ENCODE measurements at regions not wholly inside any gene's neighbourhood (a gene's known extent, or its start where the extent isn't known, plus 50 kb on each side); places are given as distances from the start of the nearest gene placed in this dataset.

- Mint-ChIP-seq H3K4me3 (no peak overlapping the region), H3K4me1 (peaks cover 13% of the 10 kb centered on the region), H3K27ac (no peak overlapping the region), H3K36me3 (ENCODE audit: low read depth) (no peaks in the 10 kb centered on the region), H3K9me3 (no peaks in the 10 kb centered on the region), H3K27me3 (peaks cover 16% of the 10 kb centered on the region)
- ChIA-PET POLR2A (no interaction called here), CTCF (no interaction called here)
- no peak for DNase-seq
Measured at GRCh38 chr6:165835410-165835851, 172.4 kb upstream of the PDE10A start.

DNA sequence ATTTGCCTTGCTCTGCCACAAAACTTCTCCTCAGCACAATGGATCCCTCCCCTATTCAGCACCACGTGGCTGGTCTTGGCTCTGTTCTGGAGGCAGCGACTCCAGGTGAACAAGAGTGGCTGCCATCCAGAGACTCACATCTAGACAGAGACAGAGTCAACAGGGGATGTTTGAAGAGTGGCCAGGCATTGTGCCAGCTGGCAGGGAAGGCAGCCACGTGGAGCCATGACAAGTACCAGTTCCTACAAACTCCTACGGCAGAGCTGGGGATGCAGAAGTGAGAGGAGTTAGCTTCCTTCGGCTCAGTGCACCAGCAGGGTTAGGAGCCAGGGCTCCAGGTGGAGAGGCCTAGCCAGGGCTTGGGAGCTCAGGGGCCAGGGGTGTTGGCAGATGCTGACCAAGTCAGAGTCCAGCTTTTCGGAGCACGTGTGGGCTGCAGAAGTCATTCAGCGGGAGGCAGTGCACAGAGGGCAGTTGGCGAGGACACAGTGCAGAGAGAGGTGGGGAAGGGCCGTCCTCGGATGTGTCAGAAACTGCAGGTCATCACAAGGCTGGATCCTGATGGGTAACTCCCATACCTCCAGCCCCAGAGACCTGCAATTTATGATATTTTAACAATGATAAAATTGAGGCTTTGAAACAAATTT lies 171.7 kb upstream of the PDE10A start:
- Mint-ChIP-seq H3K27ac (no peak overlapping the region), H3K27me3 (peaks cover 16% of the 10 kb centered on the region), H3K4me3 (no peak overlapping the region), H3K9me3 (no peaks in the 10 kb centered on the region), H3K4me1 (peaks cover 13% of the 10 kb centered on the region), H3K36me3 (ENCODE audit: low read depth) (no peaks in the 10 kb centered on the region)
- ChIA-PET POLR2A (no interaction called here), CTCF (no interaction called here)
- DNase-seq, result no peak

- Mint-ChIP-seq H3K27ac (no peak overlapping the region), H3K9me3 (no peaks in the 10 kb centered on the region), H3K4me3 (no peak overlapping the region), H3K27me3 (peaks cover 16% of the 10 kb centered on the region), H3K36me3 (ENCODE audit: low read depth) (no peaks in the 10 kb centered on the region), H3K4me1 (peaks cover 13% of the 10 kb centered on the region)
- ChIA-PET POLR2A (no interaction called here), CTCF (no interaction called here)
- no peak for DNase-seq
Measured at GRCh38 chr6:165833355-165833754, 170.3 kb upstream of the PDE10A start.

DNA sequence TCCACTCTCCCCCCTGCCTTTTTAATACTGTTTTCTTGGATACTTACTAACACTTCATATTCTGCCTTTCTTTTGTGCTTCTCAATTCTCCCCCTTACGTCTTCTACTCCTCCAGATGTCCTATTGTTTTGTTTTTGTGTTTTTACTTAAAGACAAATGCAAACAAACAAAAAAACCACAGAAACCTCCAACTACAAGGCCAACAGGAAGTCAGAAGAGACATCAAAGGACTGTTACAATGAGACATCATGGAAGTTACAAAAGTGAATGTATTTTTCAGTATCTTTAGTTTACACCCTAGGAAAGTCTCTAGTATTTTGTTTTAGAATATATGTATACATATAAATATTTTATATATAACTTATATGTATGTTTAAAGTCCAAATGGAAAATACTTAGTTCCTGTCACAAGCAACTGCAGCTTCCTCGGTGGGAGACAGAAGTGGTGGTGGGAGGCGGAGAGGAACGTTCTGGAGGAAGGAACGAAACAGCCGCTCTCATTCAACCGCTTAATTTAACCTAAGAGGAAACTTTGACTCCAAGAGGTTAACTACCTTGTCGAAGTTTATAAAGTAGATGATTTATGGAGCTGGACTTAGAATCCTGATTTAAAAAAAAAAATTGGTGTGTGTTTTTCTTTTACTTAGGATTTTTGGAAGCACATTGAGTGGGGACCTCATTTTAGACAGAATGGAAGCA lies 168.9 kb upstream of the PDE10A start:
- peaks cover 13% of the 10 kb centered on the region for H3K4me1 Mint-ChIP-seq
- no peak overlapping the region for H3K27ac Mint-ChIP-seq
- H3K36me3 Mint-ChIP-seq (ENCODE audit: low read depth), result no peaks in the 10 kb centered on the region
- CTCF ChIA-PET, result no interaction called here
- POLR2A ChIA-PET, result no interaction called here
- peaks cover 16% of the 10 kb centered on the region for H3K27me3 Mint-ChIP-seq
- H3K9me3 Mint-ChIP-seq, result no peaks in the 10 kb centered on the region
- DNase-seq, result no peak
- no peak overlapping the region for H3K4me3 Mint-ChIP-seq

DNA sequence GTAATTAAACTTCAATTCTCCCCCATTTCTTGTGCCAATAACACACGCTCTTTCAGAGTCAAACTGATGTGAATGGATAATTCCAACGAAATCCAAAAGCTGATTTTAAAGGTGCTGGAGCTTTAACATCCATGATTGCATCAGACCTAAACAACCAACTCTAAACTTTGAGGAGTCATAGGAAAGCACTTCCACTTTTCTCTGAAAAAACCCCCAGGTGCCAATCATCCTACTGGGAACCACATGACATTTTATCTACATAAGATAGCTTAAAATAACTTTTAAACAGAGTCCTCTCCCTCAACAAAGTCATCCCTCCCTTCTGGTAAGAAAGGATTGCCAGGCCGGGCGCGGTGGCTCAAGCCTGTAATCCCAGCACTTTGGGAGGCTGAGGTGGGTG lies 167.7 kb upstream of the PDE10A start:
- no peaks in the 10 kb centered on the region for H3K36me3 Mint-ChIP-seq (ENCODE audit: low read depth)
- H3K9me3 Mint-ChIP-seq, result no peaks in the 10 kb centered on the region
- no peak overlapping the region for H3K4me3 Mint-ChIP-seq
- H3K27me3 Mint-ChIP-seq, result peaks cover 15% of the 10 kb centered on the region
- peaks cover 13% of the 10 kb centered on the region for H3K4me1 Mint-ChIP-seq
- no peak overlapping the region for H3K27ac Mint-ChIP-seq
- ChIA-PET CTCF (no interaction called here), POLR2A (no interaction called here)
- no peak for DNase-seq

DNA sequence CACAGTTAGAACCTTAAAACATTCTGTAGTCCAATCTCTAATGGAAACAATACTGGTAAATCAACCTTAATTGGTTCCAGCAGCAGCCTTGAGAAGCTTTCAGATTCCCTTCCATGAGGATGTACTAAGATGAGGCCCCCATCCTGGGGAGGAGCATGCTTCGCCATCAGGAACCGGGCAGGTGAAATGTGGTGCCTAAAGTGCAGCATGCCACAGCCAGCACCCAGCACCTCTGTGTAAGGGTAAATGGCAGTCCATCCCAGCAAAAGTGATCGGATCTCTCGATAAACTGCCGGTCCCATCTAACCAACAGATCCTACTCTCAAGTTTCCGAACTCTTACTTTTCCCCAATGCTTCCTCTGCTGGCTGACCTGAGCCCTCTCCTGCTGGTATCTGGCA lies 166.3 kb upstream of the PDE10A start:
- peaks cover 15% of the 10 kb centered on the region for H3K27me3 Mint-ChIP-seq
- H3K4me1 Mint-ChIP-seq, result peaks cover 13% of the 10 kb centered on the region
- no peak overlapping the region for H3K4me3 Mint-ChIP-seq
- no peaks in the 10 kb centered on the region for H3K36me3 Mint-ChIP-seq (ENCODE audit: low read depth)
- POLR2A ChIA-PET, result no interaction called here
- CTCF ChIA-PET, result no interaction called here
- no peaks in the 10 kb centered on the region for H3K9me3 Mint-ChIP-seq
- no peak for DNase-seq
- H3K27ac Mint-ChIP-seq, result no peak overlapping the region

DNA sequence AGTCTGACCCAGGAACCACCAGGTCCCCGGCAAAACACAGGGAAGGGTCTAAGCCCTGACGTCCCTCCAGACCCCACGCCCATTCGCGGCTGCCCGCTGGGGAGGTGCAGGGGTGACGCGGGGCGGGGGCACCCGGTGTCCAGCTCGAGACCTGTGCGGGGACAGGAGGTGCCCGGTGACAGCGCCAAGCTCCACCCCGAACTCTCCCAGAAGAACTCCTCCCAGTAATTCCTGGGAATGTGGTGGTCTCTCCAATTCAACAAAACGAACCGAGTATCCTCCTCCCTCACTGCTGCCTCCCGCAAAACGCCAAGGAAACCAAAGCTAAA lies 164.1 kb upstream of the PDE10A start:
- Mint-ChIP-seq H3K9me3 (no peaks in the 10 kb centered on the region), H3K4me1 (peaks cover 5% of the 10 kb centered on the region), H3K27me3 (peaks cover 3% of the 10 kb centered on the region), H3K4me3 (no peak overlapping the region), H3K27ac (no peak overlapping the region), H3K36me3 (ENCODE audit: low read depth) (no peaks in the 10 kb centered on the region)
- ChIA-PET POLR2A (no interaction called here), CTCF (no interaction called here)
- DNase-seq, result no peak

- DNase-seq, result no peak
- Mint-ChIP-seq H3K4me1 (peaks cover under 1% of the 10 kb centered on the region), H3K27ac (no peak overlapping the region), H3K4me3 (no peak overlapping the region), H3K27me3 (peaks cover under 1% of the 10 kb centered on the region), H3K36me3 (ENCODE audit: low read depth) (no peaks in the 10 kb centered on the region), H3K9me3 (no peaks in the 10 kb centered on the region)
- ChIA-PET POLR2A (no interaction called here), CTCF (no interaction called here)
Measured at GRCh38 chr6:165826487-165827189, 163.6 kb upstream of the PDE10A start.

GRCh38 chr6:165825256-165825815 lies 162.3 kb upstream of the PDE10A start:
- H3K4me3 Mint-ChIP-seq, result no peak overlapping the region
- ChIA-PET POLR2A (no interaction called here), CTCF (interaction anchor here (0.7 kb wide), 1 partner anchor 9 kb away, joined by 3 read pairs; no protein-coding TSS in a partner anchor)
- no peak overlapping the region for H3K27ac Mint-ChIP-seq
- DNase-seq, result no peak
- H3K4me1 Mint-ChIP-seq, result no peaks in the 10 kb centered on the region
- H3K27me3 Mint-ChIP-seq, result peaks cover 9% of the 10 kb centered on the region
- H3K36me3 Mint-ChIP-seq (ENCODE audit: low read depth), result no peaks in the 10 kb centered on the region
- H3K9me3 Mint-ChIP-seq, result no peaks in the 10 kb centered on the region

DNA sequence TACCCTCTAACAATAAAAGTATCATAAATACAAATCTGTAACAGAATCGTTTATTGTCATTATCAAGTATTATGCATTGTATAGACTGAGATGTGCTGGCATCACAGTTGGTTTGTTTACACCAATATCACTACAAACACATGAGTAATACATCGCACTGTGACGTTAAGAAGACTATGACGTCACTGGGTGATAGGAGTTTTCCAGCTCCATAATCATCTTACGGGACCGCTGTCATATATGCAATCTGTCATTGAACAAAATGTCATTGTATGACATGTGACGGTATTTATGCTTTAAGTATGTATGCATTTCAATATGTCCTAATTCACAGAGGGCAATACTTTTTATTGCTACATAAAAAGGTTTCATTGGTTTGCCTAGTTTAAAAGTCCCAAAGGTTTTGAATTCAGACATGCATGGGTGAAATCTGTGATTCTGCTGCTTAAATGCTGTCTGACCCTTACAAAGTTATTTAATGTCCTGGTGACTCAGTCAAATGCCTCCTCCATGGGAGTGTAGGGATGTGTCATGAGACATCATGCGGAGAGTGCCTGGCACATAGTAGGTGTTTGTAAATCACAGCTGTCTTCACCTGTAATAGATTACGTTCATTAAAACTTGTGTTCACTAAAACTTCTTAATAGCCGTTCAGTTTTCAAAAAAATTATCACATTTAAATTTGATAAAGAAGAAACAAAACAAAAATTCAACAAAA lies 160.7 kb upstream of the PDE10A start:
- Mint-ChIP-seq H3K27me3 (peaks cover 21% of the 10 kb centered on the region), H3K27ac (no peak overlapping the region), H3K4me3 (no peak overlapping the region), H3K9me3 (no peaks in the 10 kb centered on the region), H3K36me3 (ENCODE audit: low read depth) (no peaks in the 10 kb centered on the region), H3K4me1 (no peaks in the 10 kb centered on the region)
- CTCF ChIA-PET, result no interaction called here
- no peak for DNase-seq
- POLR2A ChIA-PET, result no interaction called here

GRCh38 chr6:165822501-165822900 lies 159.5 kb upstream of the PDE10A start:
- no peak overlapping the region for H3K4me3 Mint-ChIP-seq
- POLR2A ChIA-PET, result no interaction called here
- H3K36me3 Mint-ChIP-seq (ENCODE audit: low read depth), result no peaks in the 10 kb centered on the region
- no peak for DNase-seq
- H3K27ac Mint-ChIP-seq, result no peak overlapping the region
- peaks cover 29% of the 10 kb centered on the region for H3K27me3 Mint-ChIP-seq
- H3K4me1 Mint-ChIP-seq, result no peaks in the 10 kb centered on the region
- no peaks in the 10 kb centered on the region for H3K9me3 Mint-ChIP-seq
- CTCF ChIA-PET, result no interaction called here

DNA sequence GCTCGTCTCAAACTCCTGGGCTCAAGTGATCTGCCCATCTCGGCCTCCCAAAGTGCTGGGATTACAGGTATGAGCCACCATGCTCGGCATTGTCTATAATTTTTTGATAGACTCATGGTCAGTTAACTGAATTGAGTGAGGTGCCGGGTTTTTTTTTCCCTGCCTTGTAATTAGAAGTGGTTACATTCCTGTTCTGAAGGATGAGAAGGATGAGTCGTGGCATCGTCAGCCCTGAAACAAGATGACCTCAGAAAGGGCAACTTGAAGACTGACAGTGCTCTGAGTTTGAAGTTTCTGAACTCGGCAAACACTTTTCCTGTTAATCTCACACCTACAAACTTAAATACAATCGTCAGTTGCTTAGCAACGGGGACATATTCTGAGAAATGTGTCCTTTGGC lies 158.7 kb upstream of the PDE10A start:
- no peak for DNase-seq
- H3K4me1 Mint-ChIP-seq, result no peaks in the 10 kb centered on the region
- no peak overlapping the region for H3K27ac Mint-ChIP-seq
- ChIA-PET POLR2A (no interaction called here), CTCF (no interaction called here)
- no peaks in the 10 kb centered on the region for H3K9me3 Mint-ChIP-seq
- no peaks in the 10 kb centered on the region for H3K36me3 Mint-ChIP-seq (ENCODE audit: low read depth)
- no peak overlapping the region for H3K4me3 Mint-ChIP-seq
- H3K27me3 Mint-ChIP-seq, result peaks cover 29% of the 10 kb centered on the region

DNA sequence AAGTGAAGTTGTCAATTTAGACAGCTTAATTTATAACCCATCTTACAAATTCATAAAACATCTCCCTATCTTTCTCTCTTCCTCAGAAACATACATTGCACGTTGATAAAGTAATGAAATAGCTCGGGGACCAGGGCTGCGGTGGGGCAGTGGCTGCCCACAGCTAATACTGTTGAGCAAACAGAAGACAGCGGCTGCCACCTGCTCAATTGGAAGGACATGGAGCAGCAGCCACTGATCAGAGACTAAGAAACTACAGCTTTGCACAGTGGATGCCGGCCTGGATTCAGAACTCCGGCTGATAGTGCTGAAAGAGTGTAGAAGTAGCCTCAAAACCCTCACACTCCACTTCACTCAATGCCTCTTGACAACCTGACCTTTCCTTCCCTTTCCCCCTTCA lies 157.9 kb upstream of the PDE10A start:
- CTCF ChIA-PET, result interaction anchor here (0.6 kb wide), 1 partner anchor 9 kb away, joined by 3 read pairs; no protein-coding TSS in a partner anchor
- no peak overlapping the region for H3K4me3 Mint-ChIP-seq

More for the DNA sequence above, 157.9 kb upstream of the PDE10A start:
- no peak overlapping the region for H3K27ac Mint-ChIP-seq
- DNase-seq, result no peak
- no peaks in the 10 kb centered on the region for H3K9me3 Mint-ChIP-seq
- POLR2A ChIA-PET, result no interaction called here
- H3K4me1 Mint-ChIP-seq, result no peaks in the 10 kb centered on the region
- peaks cover 29% of the 10 kb centered on the region for H3K27me3 Mint-ChIP-seq
- H3K36me3 Mint-ChIP-seq (ENCODE audit: low read depth), result no peaks in the 10 kb centered on the region

All from activated CD4-positive, alpha-beta T cell treated with anti-CD3 and anti-CD28 coated beads, Interleukin-2, amount 10 ng/mL, durations not matched to agents 7 days and 5 days (primary cell).